ENCODE measurements at regions not wholly inside any gene's neighbourhood (a gene's known extent, or its start where the extent isn't known, plus 50 kb on each side); places are given as distances from the start of the nearest gene placed in this dataset.

DNA sequence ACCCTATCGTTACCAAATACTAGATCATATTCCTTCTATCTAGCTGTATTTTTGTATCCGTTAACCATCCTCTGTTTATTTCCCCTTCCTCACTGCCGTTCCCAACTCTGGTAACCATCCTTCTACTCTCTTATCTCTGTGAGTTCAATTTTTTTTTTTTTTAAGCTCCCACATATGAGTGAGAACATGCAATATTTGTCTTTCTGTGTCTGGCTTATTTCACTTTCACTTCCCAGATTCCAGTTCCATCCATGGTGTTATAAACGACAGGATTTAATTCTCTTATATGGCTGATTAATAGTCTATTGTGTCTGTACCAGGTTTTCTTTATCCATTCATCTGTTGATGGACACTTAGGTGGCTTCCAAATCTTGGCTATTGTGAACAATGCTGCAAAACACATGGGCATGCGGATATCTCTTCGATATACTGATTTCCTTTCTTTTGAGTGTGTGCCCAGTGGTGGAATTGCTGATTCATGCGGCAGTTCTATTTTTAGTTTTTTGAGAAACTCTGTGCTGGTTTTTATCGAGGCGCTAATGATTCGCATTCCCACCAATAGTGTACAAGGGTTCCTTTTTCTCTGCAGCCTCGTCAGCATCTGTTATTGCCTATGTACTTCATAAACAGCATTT is 599.6 kb downstream of the TMEM114 start:
- TF ChIP-seq, protein P1, sequence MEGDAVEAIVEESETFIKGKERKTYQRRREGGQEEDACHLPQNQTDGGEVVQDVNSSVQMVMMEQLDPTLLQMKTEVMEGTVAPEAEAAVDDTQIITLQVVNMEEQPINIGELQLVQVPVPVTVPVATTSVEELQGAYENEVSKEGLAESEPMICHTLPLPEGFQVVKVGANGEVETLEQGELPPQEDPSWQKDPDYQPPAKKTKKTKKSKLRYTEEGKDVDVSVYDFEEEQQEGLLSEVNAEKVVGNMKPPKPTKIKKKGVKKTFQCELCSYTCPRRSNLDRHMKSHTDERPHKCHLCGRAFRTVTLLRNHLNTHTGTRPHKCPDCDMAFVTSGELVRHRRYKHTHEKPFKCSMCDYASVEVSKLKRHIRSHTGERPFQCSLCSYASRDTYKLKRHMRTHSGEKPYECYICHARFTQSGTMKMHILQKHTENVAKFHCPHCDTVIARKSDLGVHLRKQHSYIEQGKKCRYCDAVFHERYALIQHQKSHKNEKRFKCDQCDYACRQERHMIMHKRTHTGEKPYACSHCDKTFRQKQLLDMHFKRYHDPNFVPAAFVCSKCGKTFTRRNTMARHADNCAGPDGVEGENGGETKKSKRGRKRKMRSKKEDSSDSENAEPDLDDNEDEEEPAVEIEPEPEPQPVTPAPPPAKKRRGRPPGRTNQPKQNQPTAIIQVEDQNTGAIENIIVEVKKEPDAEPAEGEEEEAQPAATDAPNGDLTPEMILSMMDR (IDR thresholded peaks at IDR 0.05), result no peak
- Mint-ChIP-seq H3K36me3 (peaks cover 6% of the 10 kb centered on the region), H3K4me3 (no peak overlapping the region), H3K27ac (no peak overlapping the region), H3K27me3 (ENCODE audit: low read depth in 2 of 2) (no peaks in the 10 kb centered on the region), H3K4me1 (no peaks in the 10 kb centered on the region), H3K9me3 (peaks cover 10 to 11% of the 10 kb centered on the region in 2 donors)
- Histone ChIP-seq H3K4me3 (ENCODE audit: low read length) (no peak overlapping the region), H3K4me1 (ENCODE audit: control insufficient read depth, insufficient read depth, low read length) (no peaks in the 10 kb centered on the region), H3K27ac (ENCODE audit: low read length) (no peak overlapping the region), H3K36me3 (ENCODE audit: control insufficient read depth, insufficient read depth, low read length) (no peaks in the 10 kb centered on the region), H3K9me3 (ENCODE audit: control insufficient read depth, insufficient read depth, low read length) (no peaks in the 10 kb centered on the region), H3K27me3 (ENCODE audit: control insufficient read depth, insufficient read depth, low read length) (no peaks in the 10 kb centered on the region)
- no peak for ATAC-seq
- intact Hi-C loops (cut with micrococcal nuclease), result no loop called here
- DNase-seq, result no peak
- WGBS (ENCODE audit: insufficient coverage), result 67% methylated on average over 11 of the region's 11 CpGs

DNA sequence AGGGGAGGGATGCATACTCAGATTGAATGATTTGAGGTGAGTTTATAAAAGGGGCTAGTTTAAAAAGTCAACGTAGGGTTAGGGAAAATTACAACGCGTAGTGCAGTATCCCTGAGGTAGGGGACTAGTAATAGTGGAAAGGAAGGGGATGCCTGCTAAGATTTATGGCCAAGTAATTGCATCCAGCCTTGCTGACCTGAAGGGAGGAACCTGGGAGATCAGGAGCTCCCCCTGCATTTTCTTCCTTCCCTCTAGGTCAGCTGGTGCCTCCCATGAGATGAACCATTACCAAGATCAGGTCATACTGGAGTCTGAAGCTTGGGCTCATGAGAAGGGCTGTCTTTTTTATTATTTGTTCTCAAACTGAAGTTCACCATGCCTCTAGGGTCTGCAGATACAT is 606.6 kb downstream of the TMEM114 start:
- DNase-seq, result no peak
- Mint-ChIP-seq H3K4me3 (no peak overlapping the region), H3K36me3 (no peaks in the 10 kb centered on the region), H3K27me3 (ENCODE audit: low read depth in 2 of 2) (no peaks in the 10 kb centered on the region), H3K9me3 (peaks cover 4 to 7% of the 10 kb centered on the region in 2 donors), H3K27ac (no peak overlapping the region), H3K4me1 (no peaks in the 10 kb centered on the region)
- H3K36me3 ChIP-seq (ENCODE audit: control insufficient read depth, insufficient read depth, low read length), result no peaks in the 10 kb centered on the region
- H3K4me1 ChIP-seq (ENCODE audit: control insufficient read depth, insufficient read depth, low read length), result no peaks in the 10 kb centered on the region
- TF ChIP-seq, protein P1 (IDR thresholded peaks at IDR 0.05), result no peak
- H3K4me3 ChIP-seq (ENCODE audit: low read length), result no peak overlapping the region
- no peaks in the 10 kb centered on the region for H3K9me3 ChIP-seq (ENCODE audit: control insufficient read depth, insufficient read depth, low read length)
- intact Hi-C loops (cut with micrococcal nuclease), result no loop called here
- WGBS (ENCODE audit: insufficient coverage), result 75% methylated on average over 3 of the region's 3 CpGs
- no peak overlapping the region for H3K27ac ChIP-seq (ENCODE audit: low read length)
- H3K27me3 ChIP-seq (ENCODE audit: control insufficient read depth, insufficient read depth, low read length), result no peaks in the 10 kb centered on the region
- no peak for ATAC-seq

DNA sequence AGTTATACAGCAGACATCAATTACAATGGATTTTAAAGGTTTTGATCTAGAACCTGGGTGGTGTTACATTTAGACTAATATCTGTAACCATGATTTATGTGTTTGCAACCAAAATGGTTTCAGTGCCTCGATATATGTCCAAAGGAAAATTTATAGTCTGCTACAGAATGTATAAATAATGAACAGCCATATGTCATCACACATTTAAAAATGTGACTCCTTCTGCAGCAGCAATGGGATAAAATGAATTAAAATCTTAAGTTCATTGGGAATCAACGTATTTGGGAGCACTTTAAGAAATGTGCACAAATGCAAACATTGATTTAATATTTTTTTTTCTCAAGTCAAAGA is 610.2 kb downstream of the TMEM114 start:
- H3K36me3 Mint-ChIP-seq, result no peaks in the 10 kb centered on the region
- H3K4me1 Mint-ChIP-seq, result no peaks in the 10 kb centered on the region
- intact Hi-C loops (cut with micrococcal nuclease), result no loop called here
- Histone ChIP-seq H3K4me1 (ENCODE audit: control insufficient read depth, insufficient read depth, low read length) (no peaks in the 10 kb centered on the region), H3K27ac (ENCODE audit: low read length) (no peak overlapping the region), H3K4me3 (ENCODE audit: low read length) (no peak overlapping the region), H3K36me3 (ENCODE audit: control insufficient read depth, insufficient read depth, low read length) (no peaks in the 10 kb centered on the region), H3K9me3 (ENCODE audit: control insufficient read depth, insufficient read depth, low read length) (peaks cover 2% of the 10 kb centered on the region), H3K27me3 (ENCODE audit: control insufficient read depth, insufficient read depth, low read length) (no peaks in the 10 kb centered on the region)
- H3K27me3 Mint-ChIP-seq (ENCODE audit: low read depth in 2 of 2), result no peaks in the 10 kb centered on the region
- TF ChIP-seq, protein P1 (IDR thresholded peaks at IDR 0.05), result no peak
- WGBS (ENCODE audit: insufficient coverage), result 80% methylated on average over 1 of the region's 2 CpGs
- no peak for DNase-seq
- no peak overlapping the region for H3K4me3 Mint-ChIP-seq
- no peak for ATAC-seq
- H3K9me3 Mint-ChIP-seq, result peaks cover 2% of the 10 kb centered on the region in 2 donors
- no peak overlapping the region for H3K27ac Mint-ChIP-seq

DNA sequence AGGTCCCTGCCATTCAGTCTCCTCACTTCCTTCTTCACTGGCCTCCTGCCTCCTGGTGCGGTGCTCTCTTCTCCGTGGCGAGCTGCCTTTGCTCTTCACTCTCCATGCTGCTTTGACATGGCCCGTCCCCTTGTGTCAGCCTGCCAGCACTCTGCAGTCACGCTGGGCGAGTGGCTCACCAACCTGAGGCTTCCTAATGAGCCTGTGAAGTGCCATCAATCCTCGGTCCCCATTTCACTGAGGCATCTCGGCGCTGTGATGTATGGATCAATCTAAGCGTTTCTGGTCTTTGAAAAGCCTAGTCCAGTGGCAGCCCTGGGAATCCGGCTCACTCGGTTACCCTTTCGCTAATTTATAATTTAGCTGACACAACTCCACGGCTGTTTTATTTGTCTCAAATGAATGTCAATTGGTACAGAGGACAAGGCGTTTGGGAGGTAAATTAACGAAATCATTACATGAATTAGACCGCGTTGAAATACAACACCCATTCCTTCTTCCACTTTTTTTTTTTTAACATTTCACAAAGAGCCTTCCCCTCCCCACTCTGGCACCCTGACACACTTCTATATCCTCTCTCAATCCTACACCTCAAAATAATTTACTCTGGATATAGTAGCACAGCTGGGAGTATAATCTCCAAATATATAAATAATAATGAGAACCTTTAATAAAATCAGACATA is 610.7 kb downstream of the TMEM114 start:
- Mint-ChIP-seq H3K4me3 (no peak overlapping the region), H3K4me1 (no peaks in the 10 kb centered on the region)
- WGBS (ENCODE audit: insufficient coverage), result 81% methylated on average over 18 of the region's 18 CpGs

More for the DNA sequence above, 610.7 kb downstream of the TMEM114 start:
- H3K36me3 ChIP-seq (ENCODE audit: control insufficient read depth, insufficient read depth, low read length), result no peaks in the 10 kb centered on the region
- peaks cover 2% of the 10 kb centered on the region for H3K9me3 ChIP-seq (ENCODE audit: control insufficient read depth, insufficient read depth, low read length)
- peaks cover 2% of the 10 kb centered on the region in 2 donors for H3K9me3 Mint-ChIP-seq
- no peak overlapping the region for H3K4me3 ChIP-seq (ENCODE audit: low read length)
- TF ChIP-seq, protein P1 (IDR thresholded peaks at IDR 0.05), result no peak
- H3K27me3 ChIP-seq (ENCODE audit: control insufficient read depth, insufficient read depth, low read length), result no peaks in the 10 kb centered on the region
- no peaks in the 10 kb centered on the region for H3K4me1 ChIP-seq (ENCODE audit: control insufficient read depth, insufficient read depth, low read length)
- H3K27me3 Mint-ChIP-seq (ENCODE audit: low read depth in 2 of 2), result no peaks in the 10 kb centered on the region
- DNase-seq (no peak), ATAC-seq (no peak)
- intact Hi-C loops (cut with micrococcal nuclease), result no loop called here
- no peak overlapping the region for H3K27ac ChIP-seq (ENCODE audit: low read length)
- H3K27ac Mint-ChIP-seq, result no peak overlapping the region
- H3K36me3 Mint-ChIP-seq, result no peaks in the 10 kb centered on the region

Measured in natural killer cell (primary cell).